GM23338 (cell line): ENCODE measurements at regions not wholly inside any gene's neighbourhood (a gene's known extent, or its start where the extent isn't known, plus 50 kb on each side); places are given as distances from the start of the nearest gene placed in this dataset.

Source experiments
- EZH2phosphoT487 ChIP-seq: fragments of 200-600 bp; sonication (generic); IDR thresholded peaks from one replicate; pipeline ENCODE4 v1.8.1; 2018; ENCODE audit warnings: antibody characterized with exemption; ENCODE audit not compliant: unreplicated experiment
- JUNB ChIP-seq: IDR thresholded peaks from one replicate; pipeline ENCODE4 v1.6.1; 2016; ENCODE audit warnings: antibody characterized with exemption; ENCODE audit not compliant: unreplicated experiment
- POLR2AphosphoS5 ChIP-seq: IDR thresholded peaks from 2 replicates; pipeline ENCODE4 v1.6.1; 2016; ENCODE audit warnings: antibody characterized with exemption, low read depth
- STAT1 ChIP-seq: IDR thresholded peaks from one replicate; pipeline ENCODE4 v1.6.1; 2016; ENCODE audit warnings: antibody characterized with exemption; ENCODE audit not compliant: unreplicated experiment
- TF ChIP-seq, protein P1 (sequence below), 2 experiments: fragments of 200-600 bp in 1 of 2; sonication (generic) in 1 of 2; conservative IDR thresholded peaks; 2 replicates each; pipeline versions ENCODE4 v1.5.1 to v1.6.1; 2016 to 2017; ENCODE audit warnings: antibody characterized with exemption in 2 of 2, low read depth in 2 of 2, mild to moderate bottlenecking in 2 of 2, moderate library complexity in 1 of 2
- TF ChIP-seq, protein P2 (sequence below): IDR thresholded peaks from one replicate; pipeline ENCODE4 v1.6.1; 2018; ENCODE audit warnings: antibody characterized with exemption; ENCODE audit not compliant: unreplicated experiment
- TF ChIP-seq, protein P3 (sequence below): fragments of 250-450 bp; sonication (Bioruptor Pico); IDR thresholded peaks from 2 replicates; pipeline ENCODE4 v1.5.0; 2020; ENCODE audit warnings: mild to moderate bottlenecking, moderate library complexity

DNA sequence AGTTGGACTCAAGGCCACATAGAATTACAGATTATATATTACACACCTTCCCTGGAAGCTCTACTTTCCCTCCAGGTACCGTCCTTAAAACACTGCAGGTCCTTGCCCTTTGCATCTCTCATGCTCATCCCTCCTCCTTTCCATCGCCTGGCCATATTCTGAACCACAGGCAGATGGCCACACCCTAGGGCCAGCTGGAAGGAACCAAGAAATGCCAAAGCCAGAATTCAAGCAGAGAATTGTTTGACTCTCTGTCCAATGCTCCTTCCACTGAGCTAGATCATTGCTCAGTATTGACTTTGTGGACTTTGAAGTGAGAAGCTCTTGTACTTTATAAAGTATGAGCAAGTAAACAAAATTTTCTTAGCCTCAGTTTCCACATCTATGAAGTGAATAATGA lies 170.3 kb upstream of the SLC24A5 start:
- TF ChIP-seq, protein P1, sequence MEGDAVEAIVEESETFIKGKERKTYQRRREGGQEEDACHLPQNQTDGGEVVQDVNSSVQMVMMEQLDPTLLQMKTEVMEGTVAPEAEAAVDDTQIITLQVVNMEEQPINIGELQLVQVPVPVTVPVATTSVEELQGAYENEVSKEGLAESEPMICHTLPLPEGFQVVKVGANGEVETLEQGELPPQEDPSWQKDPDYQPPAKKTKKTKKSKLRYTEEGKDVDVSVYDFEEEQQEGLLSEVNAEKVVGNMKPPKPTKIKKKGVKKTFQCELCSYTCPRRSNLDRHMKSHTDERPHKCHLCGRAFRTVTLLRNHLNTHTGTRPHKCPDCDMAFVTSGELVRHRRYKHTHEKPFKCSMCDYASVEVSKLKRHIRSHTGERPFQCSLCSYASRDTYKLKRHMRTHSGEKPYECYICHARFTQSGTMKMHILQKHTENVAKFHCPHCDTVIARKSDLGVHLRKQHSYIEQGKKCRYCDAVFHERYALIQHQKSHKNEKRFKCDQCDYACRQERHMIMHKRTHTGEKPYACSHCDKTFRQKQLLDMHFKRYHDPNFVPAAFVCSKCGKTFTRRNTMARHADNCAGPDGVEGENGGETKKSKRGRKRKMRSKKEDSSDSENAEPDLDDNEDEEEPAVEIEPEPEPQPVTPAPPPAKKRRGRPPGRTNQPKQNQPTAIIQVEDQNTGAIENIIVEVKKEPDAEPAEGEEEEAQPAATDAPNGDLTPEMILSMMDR (conservative IDR thresholded peaks at IDR 0.05; ENCODE audit: low read depth in 2 of 2) = no peak
- TF ChIP-seq, protein P2, sequence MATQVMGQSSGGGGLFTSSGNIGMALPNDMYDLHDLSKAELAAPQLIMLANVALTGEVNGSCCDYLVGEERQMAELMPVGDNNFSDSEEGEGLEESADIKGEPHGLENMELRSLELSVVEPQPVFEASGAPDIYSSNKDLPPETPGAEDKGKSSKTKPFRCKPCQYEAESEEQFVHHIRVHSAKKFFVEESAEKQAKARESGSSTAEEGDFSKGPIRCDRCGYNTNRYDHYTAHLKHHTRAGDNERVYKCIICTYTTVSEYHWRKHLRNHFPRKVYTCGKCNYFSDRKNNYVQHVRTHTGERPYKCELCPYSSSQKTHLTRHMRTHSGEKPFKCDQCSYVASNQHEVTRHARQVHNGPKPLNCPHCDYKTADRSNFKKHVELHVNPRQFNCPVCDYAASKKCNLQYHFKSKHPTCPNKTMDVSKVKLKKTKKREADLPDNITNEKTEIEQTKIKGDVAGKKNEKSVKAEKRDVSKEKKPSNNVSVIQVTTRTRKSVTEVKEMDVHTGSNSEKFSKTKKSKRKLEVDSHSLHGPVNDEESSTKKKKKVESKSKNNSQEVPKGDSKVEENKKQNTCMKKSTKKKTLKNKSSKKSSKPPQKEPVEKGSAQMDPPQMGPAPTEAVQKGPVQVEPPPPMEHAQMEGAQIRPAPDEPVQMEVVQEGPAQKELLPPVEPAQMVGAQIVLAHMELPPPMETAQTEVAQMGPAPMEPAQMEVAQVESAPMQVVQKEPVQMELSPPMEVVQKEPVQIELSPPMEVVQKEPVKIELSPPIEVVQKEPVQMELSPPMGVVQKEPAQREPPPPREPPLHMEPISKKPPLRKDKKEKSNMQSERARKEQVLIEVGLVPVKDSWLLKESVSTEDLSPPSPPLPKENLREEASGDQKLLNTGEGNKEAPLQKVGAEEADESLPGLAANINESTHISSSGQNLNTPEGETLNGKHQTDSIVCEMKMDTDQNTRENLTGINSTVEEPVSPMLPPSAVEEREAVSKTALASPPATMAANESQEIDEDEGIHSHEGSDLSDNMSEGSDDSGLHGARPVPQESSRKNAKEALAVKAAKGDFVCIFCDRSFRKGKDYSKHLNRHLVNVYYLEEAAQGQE = no peak
- TF ChIP-seq JUNB (no peak), STAT1 (no peak), POLR2AphosphoS5 (no peak), EZH2phosphoT487 (no peak)
- TF ChIP-seq, protein P3, sequence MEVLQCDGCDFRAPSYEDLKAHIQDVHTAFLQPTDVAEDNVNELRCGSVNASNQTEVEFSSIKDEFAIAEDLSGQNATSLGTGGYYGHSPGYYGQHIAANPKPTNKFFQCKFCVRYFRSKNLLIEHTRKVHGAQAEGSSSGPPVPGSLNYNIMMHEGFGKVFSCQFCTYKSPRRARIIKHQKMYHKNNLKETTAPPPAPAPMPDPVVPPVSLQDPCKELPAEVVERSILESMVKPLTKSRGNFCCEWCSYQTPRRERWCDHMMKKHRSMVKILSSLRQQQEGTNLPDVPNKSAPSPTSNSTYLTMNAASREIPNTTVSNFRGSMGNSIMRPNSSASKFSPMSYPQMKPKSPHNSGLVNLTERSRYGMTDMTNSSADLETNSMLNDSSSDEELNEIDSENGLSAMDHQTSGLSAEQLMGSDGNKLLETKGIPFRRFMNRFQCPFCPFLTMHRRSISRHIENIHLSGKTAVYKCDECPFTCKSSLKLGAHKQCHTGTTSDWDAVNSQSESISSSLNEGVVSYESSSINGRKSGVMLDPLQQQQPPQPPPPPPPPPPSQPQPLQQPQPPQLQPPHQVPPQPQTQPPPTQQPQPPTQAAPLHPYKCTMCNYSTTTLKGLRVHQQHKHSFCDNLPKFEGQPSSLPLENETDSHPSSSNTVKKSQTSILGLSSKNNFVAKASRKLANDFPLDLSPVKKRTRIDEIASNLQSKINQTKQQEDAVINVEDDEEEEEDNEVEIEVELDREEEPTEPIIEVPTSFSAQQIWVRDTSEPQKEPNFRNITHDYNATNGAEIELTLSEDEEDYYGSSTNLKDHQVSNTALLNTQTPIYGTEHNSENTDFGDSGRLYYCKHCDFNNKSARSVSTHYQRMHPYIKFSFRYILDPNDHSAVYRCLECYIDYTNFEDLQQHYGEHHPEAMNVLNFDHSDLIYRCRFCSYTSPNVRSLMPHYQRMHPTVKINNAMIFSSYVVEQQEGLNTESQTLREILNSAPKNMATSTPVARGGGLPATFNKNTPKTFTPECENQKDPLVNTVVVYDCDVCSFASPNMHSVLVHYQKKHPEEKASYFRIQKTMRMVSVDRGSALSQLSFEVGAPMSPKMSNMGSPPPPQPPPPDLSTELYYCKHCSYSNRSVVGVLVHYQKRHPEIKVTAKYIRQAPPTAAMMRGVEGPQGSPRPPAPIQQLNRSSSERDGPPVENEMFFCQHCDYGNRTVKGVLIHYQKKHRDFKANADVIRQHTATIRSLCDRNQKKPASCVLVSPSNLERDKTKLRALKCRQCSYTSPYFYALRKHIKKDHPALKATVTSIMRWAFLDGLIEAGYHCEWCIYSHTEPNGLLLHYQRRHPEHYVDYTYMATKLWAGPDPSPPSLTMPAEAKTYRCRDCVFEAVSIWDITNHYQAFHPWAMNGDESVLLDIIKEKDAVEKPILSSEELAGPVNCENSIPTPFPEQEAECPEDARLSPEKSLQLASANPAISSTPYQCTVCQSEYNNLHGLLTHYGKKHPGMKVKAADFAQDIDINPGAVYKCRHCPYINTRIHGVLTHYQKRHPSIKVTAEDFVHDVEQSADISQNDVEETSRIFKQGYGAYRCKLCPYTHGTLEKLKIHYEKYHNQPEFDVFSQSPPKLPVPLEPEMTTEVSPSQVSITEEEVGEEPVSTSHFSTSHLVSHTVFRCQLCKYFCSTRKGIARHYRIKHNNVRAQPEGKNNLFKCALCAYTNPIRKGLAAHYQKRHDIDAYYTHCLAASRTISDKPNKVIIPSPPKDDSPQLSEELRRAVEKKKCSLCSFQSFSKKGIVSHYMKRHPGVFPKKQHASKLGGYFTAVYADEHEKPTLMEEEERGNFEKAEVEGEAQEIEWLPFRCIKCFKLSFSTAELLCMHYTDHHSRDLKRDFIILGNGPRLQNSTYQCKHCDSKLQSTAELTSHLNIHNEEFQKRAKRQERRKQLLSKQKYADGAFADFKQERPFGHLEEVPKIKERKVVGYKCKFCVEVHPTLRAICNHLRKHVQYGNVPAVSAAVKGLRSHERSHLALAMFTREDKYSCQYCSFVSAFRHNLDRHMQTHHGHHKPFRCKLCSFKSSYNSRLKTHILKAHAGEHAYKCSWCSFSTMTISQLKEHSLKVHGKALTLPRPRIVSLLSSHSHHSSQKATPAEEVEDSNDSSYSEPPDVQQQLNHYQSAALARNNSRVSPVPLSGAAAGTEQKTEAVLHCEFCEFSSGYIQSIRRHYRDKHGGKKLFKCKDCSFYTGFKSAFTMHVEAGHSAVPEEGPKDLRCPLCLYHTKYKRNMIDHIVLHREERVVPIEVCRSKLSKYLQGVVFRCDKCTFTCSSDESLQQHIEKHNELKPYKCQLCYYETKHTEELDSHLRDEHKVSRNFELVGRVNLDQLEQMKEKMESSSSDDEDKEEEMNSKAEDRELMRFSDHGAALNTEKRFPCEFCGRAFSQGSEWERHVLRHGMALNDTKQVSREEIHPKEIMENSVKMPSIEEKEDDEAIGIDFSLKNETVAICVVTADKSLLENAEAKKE (CRISPR knock-in tag) = no peak
